ENCODE measurements at regions not wholly inside any gene's neighbourhood (a gene's known extent, or its start where the extent isn't known, plus 50 kb on each side); places are given as distances from the start of the nearest gene placed in this dataset.

- TF ChIP-seq EZH2 (IDR thresholded peaks at IDR 0.05; ENCODE audit: borderline replicate concordance, low read depth, low read length, poor library complexity, severe bottlenecking) (no peak), CTCF (conservative IDR thresholded peaks at IDR 0.05; ENCODE audit: low read depth, low read length) (no peak)
These were observed 195.1 kb downstream of the PWWP3B start for GRCh38 chrX:106363214-106363613.

Measured in A673 (cell line).